OCI-M1 (cell line): ENCODE measurements at regions not wholly inside any gene's neighbourhood (a gene's known extent, or its start where the extent isn't known, plus 50 kb on each side); places are given as distances from the start of the nearest gene placed in this dataset.

ENCODE experiments used
- DNase-seq: peaks from one replicate; lab custom pipeline; 2025; lab: John Stamatoyannopoulos, UW

DNA sequence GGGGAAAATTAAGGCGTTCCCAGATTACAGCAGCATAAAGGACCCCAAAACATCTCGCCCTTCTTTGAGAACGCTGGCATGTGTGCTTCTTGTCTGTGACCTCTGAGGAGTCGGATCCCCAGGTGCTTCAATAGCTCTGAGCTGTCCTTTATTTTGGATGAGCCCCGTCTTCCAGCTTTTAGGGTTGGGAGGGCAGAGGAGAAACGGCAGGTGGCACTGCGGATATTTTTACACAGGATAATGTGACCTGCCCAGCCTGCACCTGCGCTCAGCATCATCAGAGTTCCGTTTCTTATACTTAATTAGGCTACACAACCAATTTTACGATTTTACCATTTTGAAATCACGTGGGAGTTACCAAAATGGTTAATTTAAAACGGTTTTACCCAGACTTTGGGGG, 147.7 kb upstream of the RPS6KA2 start:
- DNase-seq: no peak

DNA sequence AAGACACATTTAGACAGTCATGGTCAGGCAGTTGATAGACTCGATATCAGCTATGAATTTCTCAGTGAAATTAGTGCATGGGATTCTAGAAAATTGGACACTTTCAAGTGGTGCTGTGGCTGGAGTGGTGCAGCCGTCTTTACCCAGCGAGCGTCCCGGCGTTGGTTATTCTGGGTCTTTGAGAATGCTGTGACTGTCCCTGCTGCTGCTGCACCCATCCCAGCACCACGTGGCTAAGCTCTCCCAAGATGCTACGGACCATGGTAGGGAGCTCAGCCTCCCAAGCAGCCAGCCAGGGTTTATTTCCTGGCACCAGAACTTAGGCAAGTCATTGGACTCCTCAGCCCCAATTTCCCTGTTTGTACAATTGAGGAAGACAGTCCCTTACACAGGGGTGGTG, 147.2 kb upstream of the RPS6KA2 start:
- no peak for DNase-seq

DNA sequence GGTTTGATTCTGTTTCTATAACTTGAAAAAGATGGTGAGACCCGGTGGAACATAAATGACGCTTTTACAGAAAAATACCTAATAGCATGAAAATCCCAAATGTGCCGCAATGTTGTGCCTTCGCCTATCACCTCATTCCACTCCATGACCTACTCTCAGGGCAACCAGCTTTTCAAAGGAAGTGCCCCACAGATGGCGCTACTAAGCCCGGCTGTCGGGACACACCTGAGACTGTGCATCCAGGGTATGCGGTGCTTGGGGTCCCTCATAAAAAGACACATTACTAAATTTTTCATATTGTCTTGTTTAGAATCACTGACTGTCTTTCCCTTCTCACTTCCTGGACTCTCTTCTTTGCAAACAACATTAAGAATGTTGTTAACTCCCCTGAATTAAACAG, 145.5 kb upstream of the RPS6KA2 start:
- DNase-seq: no peak

DNA sequence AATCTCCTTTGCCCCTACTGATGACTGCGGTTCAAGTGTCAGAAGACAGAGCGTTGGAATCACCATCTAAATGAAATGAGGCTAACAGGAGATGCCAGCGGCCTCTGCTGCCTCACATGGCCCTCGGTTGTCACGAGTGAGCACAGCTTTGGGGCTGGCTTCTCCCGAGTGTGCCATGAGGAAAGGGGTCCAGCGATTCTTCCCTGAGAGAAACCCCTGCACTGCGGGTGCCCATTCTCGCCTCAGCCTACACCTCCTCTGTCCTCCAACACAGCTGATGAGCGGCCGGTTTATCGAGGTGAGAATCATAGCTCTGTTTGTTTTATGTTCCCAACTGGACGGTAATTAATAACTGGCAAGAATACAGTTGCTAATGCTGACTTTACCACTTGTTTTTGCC, 144.7 kb upstream of the RPS6KA2 start:
- DNase-seq: no peak

DNA sequence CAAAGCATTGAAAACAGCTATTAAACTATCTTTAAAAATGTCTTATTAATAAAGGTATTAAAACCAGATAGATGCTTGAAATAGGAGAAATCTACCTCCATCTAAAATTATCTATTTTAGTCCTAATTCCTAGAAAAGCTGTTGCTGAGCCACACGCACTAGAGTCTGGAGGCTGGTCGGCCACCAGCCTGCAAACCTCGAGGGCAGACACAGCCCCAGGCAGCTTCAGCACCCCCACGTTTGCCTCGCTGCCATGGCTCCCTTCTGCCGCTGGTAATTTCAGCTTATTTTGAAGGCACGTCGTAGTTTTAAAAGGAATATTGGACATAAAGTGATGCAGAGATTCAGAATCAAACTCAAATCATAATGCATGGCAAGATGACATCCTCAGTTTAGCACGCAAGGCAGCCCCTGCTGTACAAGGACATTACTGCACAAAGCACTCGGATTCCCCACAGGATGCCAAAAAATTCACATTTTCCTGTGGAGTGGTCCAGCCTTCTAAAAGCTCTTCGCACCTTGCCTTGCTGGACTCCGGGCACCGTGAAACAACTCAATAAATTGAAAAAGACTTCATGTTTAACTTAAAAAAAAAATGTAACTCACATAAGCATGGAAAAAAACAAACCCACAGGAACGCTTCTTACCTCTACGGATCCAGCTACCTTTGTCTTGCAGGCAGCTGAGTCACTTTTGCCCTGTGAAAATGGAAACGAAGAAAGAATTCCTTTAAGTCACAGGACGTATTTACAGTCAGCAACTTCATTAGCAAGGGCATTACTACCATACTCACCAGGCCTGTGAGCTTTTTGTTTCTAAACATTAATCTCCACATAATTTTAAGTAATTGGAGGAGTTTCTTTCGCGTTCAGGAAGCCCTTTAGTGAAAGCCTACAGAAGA, 143.4 kb upstream of the RPS6KA2 start:
- no peak for DNase-seq

DNA sequence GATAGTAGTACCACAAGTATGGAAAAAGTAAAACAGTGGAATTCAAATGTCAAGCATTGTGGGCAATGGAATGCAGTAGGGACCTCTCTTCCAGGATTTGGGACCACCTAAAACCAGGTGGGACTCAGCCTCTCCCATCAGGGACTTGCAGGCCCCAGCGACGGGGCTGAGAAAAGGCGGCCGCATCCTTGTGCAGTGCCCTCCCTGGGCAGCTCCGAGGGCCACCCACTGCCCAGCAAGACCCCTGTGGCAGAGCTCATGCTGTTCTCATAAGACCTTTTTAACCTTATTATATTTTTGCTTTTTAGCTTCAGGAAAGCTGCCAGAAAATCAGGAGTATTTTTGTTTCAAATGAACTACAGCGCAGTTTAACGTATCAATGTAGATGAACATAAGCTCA, 142.6 kb upstream of the RPS6KA2 start:
- no peak for DNase-seq

DNA sequence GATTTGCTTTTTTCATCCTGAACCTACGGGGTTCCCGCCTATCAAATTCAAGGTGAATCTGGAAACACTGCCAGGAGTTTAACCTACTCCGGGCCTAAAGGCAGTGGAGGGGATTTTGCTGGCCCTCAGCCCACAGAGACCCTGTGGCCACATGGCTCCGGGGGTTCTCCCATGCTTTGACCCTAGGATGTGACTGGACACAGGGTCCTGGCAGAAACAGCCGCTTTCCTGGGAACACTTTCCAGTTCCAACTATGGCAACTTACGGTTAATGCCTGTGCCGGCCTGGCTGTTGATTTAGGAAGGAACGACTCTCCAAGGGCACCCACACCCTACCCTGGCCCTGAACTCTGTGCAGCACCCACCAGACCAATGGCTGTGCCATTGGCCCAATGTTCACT, 141.7 kb upstream of the RPS6KA2 start:
- no peak for DNase-seq

DNA sequence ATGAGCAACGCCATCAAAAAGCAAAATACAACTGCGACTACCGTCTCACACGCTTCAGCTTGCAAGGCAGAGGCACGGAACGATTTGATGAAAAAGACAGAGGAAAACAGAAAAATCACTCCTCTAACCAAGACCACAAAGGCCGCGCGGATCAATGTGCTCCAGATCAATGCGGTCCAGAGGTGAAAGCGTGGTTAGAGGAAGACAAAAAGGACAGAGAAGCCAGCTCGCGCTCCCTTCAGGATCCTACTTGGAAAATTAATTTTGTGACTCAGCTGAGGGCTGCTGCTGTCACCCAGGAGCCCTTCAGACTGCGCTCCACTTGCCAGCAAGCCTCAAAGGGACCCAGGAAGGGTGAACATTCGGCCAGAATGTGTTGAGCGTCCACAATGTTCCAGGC, 140.2 kb upstream of the RPS6KA2 start:
- no peak for DNase-seq

DNA sequence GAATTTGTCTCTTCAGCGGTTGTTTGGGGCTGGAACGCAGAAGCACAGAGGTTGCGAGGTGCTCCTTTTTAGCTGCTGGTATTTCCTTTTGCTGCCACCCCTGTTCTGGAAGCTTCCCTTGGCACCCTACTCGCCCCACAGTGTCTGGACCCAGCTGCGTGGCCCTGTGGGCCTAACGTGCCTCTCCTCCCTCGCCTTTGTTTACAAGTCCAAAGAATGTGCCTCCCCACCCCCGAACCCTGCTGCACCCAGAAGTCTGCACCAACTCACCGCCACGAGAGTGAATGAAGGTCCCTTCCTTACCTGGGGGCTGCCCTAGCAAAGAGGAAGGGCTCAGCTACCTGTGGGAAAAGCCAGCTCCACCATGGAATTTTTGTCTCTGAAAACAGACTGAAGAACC, 139.7 kb upstream of the RPS6KA2 start:
- DNase-seq: no peak

DNA sequence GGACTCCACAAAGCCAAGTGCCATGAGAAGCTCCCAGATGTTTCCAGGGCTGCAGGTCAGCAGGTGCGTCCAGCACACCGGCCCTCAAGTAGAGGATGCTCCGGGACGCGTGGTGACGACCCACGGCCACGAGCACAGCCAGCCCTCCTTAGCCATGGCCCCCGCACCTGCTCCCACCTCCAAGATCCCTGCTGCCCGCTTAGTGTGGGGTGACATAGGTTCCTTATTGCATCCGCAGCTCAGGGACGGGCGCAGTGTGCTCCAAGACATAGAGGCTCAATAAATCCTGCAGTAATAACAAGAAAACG, 138.1 kb upstream of the RPS6KA2 start:
- DNase-seq: no peak

DNA sequence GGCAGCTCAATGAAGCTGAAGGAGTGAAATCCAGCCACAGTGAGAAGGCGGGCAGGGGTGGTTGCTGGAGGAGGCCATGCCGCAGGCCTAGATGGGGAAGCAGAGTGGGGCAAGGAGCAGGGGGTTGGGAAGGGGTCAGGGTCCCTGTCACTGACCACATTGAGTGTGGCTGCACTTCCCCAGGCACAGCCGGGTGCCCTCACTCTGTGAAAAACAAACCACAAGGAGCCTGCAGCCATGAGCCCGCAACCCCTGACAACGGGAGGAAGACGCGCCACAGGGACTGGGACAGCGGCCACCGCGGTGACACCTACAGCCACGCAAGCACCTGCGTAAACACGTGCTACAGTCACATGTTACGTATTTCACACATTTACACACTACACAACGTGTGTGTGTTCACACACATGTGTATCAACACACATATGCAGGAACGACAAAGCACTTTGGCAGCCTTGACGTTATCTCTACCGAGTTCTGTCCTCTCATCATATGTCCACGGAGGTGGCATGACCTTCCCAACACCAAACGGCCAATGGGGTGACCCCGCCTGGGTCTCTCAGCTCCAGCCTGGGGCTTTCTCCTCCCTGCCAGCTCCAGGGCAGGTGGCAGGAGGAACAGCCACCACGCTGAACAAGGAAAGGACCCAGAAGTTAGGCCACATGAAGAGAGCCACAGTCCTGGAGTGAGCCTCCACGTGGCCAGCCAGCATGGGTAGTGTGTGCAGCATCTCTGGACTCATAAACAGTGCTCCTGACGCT, 137.6 kb upstream of the RPS6KA2 start:
- no peak for DNase-seq

DNA sequence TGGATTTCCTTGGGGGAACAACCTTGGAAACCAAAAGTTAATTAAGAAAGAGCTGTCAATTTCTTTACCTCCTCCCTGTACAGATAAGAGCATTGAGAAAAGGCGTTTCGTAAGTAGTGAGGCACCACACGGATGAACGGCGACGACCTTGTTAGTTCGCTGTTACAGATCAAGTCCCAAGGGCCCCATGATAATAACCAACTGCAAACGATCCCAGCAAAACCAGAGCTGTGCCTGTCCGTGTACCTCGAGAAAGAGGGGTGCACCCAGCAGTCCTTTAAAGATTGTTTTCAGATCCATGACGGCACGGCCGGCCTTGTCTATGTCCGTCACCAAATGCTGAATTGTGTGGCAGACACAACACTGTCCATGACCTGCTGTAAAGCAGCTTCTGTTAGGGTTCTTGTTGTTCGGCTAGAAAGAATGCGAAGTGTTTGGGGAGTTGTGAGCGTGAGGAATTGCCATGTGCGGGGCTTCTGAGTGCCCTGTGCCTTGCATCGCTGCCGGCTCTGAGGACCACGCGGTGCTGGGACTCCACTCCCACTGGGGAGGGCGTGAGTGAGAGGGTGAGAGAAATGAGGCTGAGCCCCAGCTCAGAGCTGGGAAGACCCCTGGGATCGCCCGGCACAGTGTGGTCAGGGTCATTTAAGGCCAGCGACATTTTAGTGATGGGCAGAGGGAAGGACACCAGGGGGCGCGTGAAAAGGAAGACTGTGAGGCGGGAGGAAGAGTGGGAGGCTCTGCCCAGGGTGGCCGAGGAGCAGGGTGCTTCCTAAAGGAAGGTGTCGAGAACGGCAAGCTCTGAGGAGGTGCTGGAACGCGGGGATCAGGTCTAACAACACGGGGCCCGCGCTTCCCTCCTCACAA, 136.8 kb upstream of the RPS6KA2 start:
- DNase-seq: no peak

DNA sequence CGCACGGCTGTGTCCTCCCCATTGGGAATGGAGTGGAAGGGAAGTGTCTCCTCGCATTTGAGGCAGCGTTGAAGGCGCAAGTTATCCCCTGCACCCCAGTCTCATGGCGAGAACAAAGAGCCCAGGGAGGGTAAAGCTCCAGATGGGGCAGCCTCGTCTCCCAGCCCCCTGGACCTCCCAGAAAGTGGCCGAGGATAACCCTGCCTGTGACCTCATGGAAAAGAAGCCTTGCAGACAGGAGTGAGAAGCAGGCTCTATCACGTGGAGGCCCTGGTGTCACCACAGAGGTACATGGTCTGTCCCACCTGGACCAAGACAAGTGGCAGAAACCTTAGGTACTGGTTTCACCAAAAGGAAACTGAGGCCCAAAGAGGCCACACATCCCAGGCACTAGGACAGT, 134.8 kb upstream of the RPS6KA2 start:
- DNase-seq: no peak

DNA sequence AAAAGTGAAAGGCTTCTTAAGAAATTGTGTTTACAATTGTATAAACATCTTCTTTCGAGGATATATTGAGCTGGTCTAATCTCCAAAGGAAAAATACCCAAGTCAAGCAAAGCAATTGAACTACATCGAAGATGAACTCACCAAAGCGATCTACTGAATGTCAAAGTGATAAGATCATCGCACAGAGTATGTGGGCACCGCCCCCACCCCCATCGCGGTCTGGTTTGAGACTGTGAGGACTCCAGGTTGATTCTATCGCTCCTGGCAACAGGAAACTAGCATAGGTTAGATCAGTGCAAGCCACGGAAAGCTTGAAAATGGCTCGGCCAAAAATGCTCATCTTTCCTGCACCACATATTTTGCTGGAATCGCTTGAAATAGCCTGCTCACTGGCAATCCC, 133.2 kb upstream of the RPS6KA2 start:
- DNase-seq: no peak

DNA sequence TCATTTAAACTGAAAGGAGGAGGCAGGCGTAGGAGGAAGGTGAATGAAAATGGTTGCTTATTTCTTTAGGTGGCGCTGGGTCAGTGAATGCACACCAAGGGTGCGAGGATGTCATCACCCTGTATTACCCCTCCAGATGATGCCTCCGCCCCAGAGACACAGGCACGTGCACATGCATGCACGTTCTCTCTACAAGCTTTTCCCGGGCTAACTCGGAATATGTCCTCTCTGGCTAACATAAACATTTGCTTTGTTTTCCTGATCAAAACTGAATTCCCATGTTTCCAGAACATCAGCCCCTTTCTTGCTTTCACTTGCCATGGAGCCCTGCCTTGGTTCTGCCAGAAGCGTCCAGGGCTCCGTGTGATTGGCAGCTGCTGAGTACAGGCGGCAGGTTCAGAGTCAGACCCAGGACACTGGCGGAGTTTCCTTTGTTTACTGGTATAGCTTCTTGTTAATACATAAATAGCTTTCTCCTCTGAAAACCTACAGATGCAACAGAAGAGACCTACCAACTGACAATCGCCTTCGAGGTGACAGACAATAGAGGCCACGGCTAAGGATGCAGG, 131.2 kb upstream of the RPS6KA2 start:
- no peak for DNase-seq

DNA sequence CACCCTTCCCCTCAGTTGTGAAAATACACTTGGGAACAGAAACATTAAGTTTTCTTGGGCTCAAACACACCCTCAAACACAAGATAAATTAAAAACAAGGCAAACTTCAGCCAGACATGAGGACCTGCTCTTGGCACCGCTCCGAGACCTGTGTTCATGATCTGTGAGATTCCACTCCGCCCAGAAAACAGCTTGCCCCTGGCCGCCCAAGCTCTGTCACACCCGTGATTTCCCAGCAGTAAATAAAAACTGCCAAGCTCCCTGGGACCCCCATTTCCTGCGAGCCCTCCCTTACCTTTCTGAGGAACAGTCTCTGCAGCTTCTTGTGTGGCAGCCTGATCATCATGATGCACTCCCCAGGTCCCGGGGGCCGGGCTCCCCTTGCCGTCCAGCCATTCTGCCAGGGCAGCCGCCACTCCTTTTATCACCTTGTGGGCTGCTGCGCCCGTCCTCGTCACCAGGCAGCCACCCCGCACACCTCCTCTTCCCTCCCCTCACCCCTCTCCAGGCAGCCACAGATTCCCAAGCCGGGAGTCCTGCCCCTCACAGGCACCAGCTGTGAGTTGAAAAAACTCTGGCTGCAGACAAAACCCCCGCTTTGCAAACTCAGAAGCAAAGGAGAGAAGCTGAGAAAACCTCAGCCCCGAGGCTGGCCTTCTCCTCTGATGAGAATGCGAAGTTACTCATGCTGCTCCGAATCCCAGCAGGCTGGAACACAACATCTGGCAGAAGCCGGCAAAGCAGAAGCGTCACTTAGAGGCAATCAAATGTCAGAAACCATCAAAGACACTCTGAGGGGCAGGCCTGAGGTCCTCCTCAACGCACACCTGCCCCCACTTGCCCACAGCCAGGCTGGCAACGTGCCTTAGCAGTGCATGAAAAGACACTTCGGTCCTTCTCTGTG, 130.4 kb upstream of the RPS6KA2 start:
- DNase-seq: no peak

DNA sequence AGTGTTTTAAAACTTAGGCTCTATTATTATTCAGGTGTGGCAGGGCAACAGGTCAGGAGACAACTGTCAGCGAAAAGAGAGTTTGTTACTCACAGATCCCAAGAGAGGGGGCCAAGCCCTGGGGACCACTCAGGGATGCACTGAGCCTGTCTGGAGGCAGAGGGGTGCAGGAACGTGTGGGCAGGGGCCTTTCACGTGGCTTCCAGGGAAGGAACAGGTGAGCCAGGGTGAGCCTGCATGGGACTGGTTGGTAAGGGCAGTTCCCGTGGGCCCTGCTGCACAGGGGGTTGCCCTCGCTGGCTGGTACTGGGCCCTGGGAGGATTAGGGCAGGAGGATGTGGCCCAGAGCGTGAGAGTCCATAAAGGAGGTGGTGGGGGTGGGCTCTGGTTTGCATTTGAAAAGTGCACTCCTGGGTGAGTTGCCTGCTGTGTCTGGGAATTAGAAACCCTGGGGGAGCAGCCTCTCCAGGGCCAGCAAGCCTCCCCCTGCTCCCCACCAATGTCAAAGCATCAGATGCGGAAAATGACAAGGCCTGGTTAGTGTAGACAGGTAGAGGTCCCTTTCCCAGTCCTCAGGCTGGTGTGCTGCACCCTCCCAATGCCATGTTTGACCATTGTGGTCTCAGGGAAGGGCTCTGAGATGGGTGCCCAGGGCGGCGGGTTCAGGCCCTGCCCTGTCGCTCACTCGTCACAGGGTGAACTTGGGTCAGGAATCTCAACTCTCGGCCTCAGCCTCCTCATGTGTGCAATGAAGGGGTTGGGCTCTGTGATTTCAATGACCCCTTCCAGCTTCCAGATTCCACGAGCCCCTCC, 127.4 kb upstream of the RPS6KA2 start:
- DNase-seq: no peak

DNA sequence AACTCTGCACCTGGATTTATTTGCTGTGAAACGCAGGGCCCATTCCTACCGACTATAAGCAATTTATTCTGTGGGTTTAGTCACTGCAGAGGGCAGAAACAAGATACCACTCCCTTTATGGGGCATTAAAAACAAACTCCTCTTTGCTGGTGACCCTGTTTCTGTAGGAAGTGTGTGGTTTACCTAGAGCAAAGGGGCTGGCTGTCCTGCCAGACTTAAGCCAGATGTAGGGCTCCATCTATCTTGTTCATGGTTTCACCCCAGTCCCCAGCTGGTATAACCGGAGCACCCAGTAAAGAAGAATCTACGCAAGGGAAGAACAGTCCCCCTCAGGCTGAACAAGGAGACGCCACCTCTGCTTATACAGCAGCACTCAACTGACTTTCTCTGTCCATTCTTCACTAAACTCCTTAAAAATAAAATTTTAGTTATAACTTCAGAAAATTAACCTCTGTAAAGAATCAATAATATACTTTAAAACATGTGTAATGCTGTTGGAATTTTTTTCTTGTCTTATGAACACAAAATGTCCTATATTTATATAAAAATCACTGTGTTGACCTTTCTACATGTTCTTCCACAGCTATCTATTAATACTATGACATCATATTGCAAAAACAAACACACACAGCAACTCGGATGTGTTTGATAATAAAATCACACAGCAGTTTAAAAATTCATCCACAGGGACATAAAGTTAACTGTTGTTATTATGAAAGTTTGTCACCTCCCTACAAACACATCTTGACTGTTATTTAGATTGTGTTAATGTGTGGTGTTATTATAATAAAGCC, 126.1 kb upstream of the RPS6KA2 start:
- DNase-seq: no peak

DNA sequence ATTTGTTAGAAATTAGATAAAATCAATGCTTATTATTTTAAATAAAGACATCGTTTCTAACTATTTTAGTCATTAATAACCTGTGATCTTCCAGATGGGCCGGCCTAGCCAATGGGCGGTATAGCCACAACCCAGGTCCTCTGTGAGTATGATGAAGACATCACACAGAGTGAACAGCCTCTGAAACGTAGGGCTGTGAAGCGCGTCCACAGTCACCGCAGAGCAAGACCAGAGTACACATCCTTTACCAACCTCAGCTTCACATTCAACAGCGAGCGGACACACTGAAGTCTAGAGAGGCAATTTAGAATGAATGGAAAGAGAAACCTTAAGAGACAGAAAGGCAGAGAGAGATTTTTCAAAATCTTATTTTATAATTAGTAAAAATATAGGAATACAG, 125.0 kb upstream of the RPS6KA2 start:
- no peak for DNase-seq
